Activated CD4-positive, alpha-beta memory T cell treated with anti-CD3 and anti-CD28 coated beads, Interleukin-2, amount 10 ng/mL, durations not matched to agents 7 days and 5 days (primary cell): ENCODE measurements at regions not wholly inside any gene's neighbourhood (a gene's known extent, or its start where the extent isn't known, plus 50 kb on each side); places are given as distances from the start of the nearest gene placed in this dataset.
"Not testable (repeated sequence)": the region's sequence is repeated elsewhere in the genome, so short reads cannot be mapped to it uniquely, and the experiment has no call there.

Experiments
- CTCF ChIA-PET: fragments of 350-600 bp; sonication (Branson Sonifier 250); formaldehyde crosslinking; loops from one replicate; lab custom pipeline; 2021; ENCODE audit warnings: antibody characterized with exemption, inconsistent platforms; lab: Charles Lee
- POLR2A ChIA-PET: fragments of 350-600 bp; sonication (Branson Sonifier 250); formaldehyde crosslinking; loops from one replicate; lab custom pipeline; 2021; ENCODE audit warnings: antibody characterized with exemption; lab: Charles Lee
- DNase-seq: peaks from one replicate; pipeline ENCODE4 v3.0.0-alpha.2; 2020
- H3K27ac Mint-ChIP-seq: one replicate; pipeline ENCODE4 v1.8.0; 2021; ENCODE audit warnings: mild to moderate bottlenecking, mixed read lengths
- H3K27me3 Mint-ChIP-seq: one replicate; pipeline ENCODE4 v1.8.0; 2021; ENCODE audit warnings: mixed read lengths
- H3K36me3 Mint-ChIP-seq: one replicate; pipeline ENCODE4 v1.8.0; 2021; ENCODE audit warnings: low read depth, mixed read lengths
- H3K4me1 Mint-ChIP-seq: one replicate; pipeline ENCODE4 v1.8.0; 2021; ENCODE audit warnings: mixed read lengths
- H3K4me3 Mint-ChIP-seq: one replicate; pipeline ENCODE4 v1.8.0; 2021; ENCODE audit warnings: mild to moderate bottlenecking, mixed read lengths
- H3K9me3 Mint-ChIP-seq: one replicate; pipeline ENCODE4 v1.8.0; 2021; ENCODE audit warnings: mixed read lengths

GRCh38 chrX:45623266-45623665 is 422.6 kb upstream of the DIPK2B start:
- peaks cover 2% of the 10 kb centered on the region for H3K9me3 Mint-ChIP-seq
- no peaks in the 10 kb centered on the region for H3K27me3 Mint-ChIP-seq
- POLR2A ChIA-PET, result no interaction called here
- H3K36me3 Mint-ChIP-seq, result peaks cover 5% of the 10 kb centered on the region
- peaks cover 18% of the 10 kb centered on the region for H3K4me1 Mint-ChIP-seq
- no peak overlapping the region for H3K4me3 Mint-ChIP-seq
- CTCF ChIA-PET, result no interaction called here
- no peak overlapping the region for H3K27ac Mint-ChIP-seq
- DNase-seq, result no peak

GRCh38 chrX:45622538-45622937 is 421.9 kb upstream of the DIPK2B start:
- DNase-seq, result no peak
- no peak overlapping the region for H3K27ac Mint-ChIP-seq
- H3K4me1 Mint-ChIP-seq, result peaks cover 18% of the 10 kb centered on the region
- H3K27me3 Mint-ChIP-seq, result no peaks in the 10 kb centered on the region
- CTCF ChIA-PET, result no interaction called here
- H3K9me3 Mint-ChIP-seq, result peaks cover 4% of the 10 kb centered on the region
- H3K4me3 Mint-ChIP-seq, result no peak overlapping the region
- peaks cover 5% of the 10 kb centered on the region for H3K36me3 Mint-ChIP-seq
- POLR2A ChIA-PET, result no interaction called here

- Mint-ChIP-seq H3K27me3 (no peaks in the 10 kb centered on the region), H3K9me3 (peaks cover 4% of the 10 kb centered on the region), H3K4me3 (no peak overlapping the region), H3K36me3 (peaks cover 5% of the 10 kb centered on the region), H3K27ac (no peak overlapping the region), H3K4me1 (peaks cover 18% of the 10 kb centered on the region)
- ChIA-PET CTCF (no interaction called here), POLR2A (interaction anchor here (0.7 kb wide), 1 partner anchor 88 kb away, joined by 4 read pairs; no protein-coding TSS in a partner anchor)
- DNase-seq, result no peak
Measured at GRCh38 chrX:45622042-45622423, 421.4 kb upstream of the DIPK2B start.

- ChIA-PET CTCF (no interaction called here), POLR2A (interaction anchor here (0.7 kb wide), 1 partner anchor 89 kb away, joined by 4 read pairs; no protein-coding TSS in a partner anchor)
- Mint-ChIP-seq H3K9me3 (peaks cover 4% of the 10 kb centered on the region), H3K27ac (no peak overlapping the region), H3K36me3 (peaks cover 5% of the 10 kb centered on the region), H3K27me3 (no peaks in the 10 kb centered on the region), H3K4me1 (peaks cover 18% of the 10 kb centered on the region), H3K4me3 (no peak overlapping the region)
- no peak for DNase-seq
Measured at GRCh38 chrX:45621376-45622041, 420.8 kb upstream of the DIPK2B start.

GRCh38 chrX:45619290-45619689 is 418.6 kb upstream of the DIPK2B start:
- peaks cover 4% of the 10 kb centered on the region for H3K36me3 Mint-ChIP-seq
- DNase-seq, result no peak
- CTCF ChIA-PET, result no interaction called here
- peaks cover 2% of the 10 kb centered on the region for H3K9me3 Mint-ChIP-seq
- POLR2A ChIA-PET, result no interaction called here
- no peaks in the 10 kb centered on the region for H3K27me3 Mint-ChIP-seq
- no peak overlapping the region for H3K4me3 Mint-ChIP-seq
- H3K27ac Mint-ChIP-seq, result no peak overlapping the region
- peaks cover 18% of the 10 kb centered on the region for H3K4me1 Mint-ChIP-seq

- DNase-seq, CTCF ChIA-PET, H3K4me3 Mint-ChIP-seq, H3K4me1 Mint-ChIP-seq, POLR2A ChIA-PET, H3K27ac Mint-ChIP-seq, H3K27me3 Mint-ChIP-seq, H3K9me3 Mint-ChIP-seq, H3K36me3 Mint-ChIP-seq: not testable (repeated sequence)
Measured at GRCh38 chrX:45615591-45615990, 414.9 kb upstream of the DIPK2B start.

GRCh38 chrX:45614853-45615252 is 414.2 kb upstream of the DIPK2B start:
- Mint-ChIP-seq H3K9me3 (peaks cover 9% of the 10 kb centered on the region), H3K27me3 (no peaks in the 10 kb centered on the region), H3K36me3 (peaks cover 6% of the 10 kb centered on the region), H3K27ac (no peak overlapping the region), H3K4me3 (no peak overlapping the region), H3K4me1 (no peaks in the 10 kb centered on the region)
- no peak for DNase-seq
- ChIA-PET CTCF (no interaction called here), POLR2A (no interaction called here)

- POLR2A ChIA-PET, result no interaction called here
- no peaks in the 10 kb centered on the region for H3K4me1 Mint-ChIP-seq
- DNase-seq, result no peak
- H3K4me3 Mint-ChIP-seq, result no peak overlapping the region
- H3K27ac Mint-ChIP-seq, result no peak overlapping the region
- H3K9me3 Mint-ChIP-seq, result peaks cover 2% of the 10 kb centered on the region
- H3K27me3 Mint-ChIP-seq, result no peaks in the 10 kb centered on the region
- H3K36me3 Mint-ChIP-seq, result no peaks in the 10 kb centered on the region
- CTCF ChIA-PET, result no interaction called here
Measured at GRCh38 chrX:45602151-45602550, 401.5 kb upstream of the DIPK2B start.

GRCh38 chrX:45601052-45601451 is 400.4 kb upstream of the DIPK2B start:
- ChIA-PET POLR2A (no interaction called here), CTCF (no interaction called here)
- H3K36me3 Mint-ChIP-seq, result no peaks in the 10 kb centered on the region
- H3K27me3 Mint-ChIP-seq, result no peaks in the 10 kb centered on the region
- no peaks in the 10 kb centered on the region for H3K4me1 Mint-ChIP-seq
- no peak overlapping the region for H3K27ac Mint-ChIP-seq
- no peak for DNase-seq
- no peak overlapping the region for H3K4me3 Mint-ChIP-seq
- peaks cover 2% of the 10 kb centered on the region for H3K9me3 Mint-ChIP-seq

GRCh38 chrX:45598861-45599260 is 398.2 kb upstream of the DIPK2B start:
- DNase-seq, result no peak
- no peak overlapping the region for H3K27ac Mint-ChIP-seq
- ChIA-PET POLR2A (no interaction called here), CTCF (no interaction called here)
- no peaks in the 10 kb centered on the region for H3K36me3 Mint-ChIP-seq
- H3K4me3 Mint-ChIP-seq, result no peak overlapping the region
- H3K4me1 Mint-ChIP-seq, result no peaks in the 10 kb centered on the region
- H3K9me3 Mint-ChIP-seq, result no peaks in the 10 kb centered on the region
- H3K27me3 Mint-ChIP-seq, result no peaks in the 10 kb centered on the region

- ChIA-PET POLR2A (no interaction called here), CTCF (no interaction called here)
- no peak overlapping the region for H3K4me3 Mint-ChIP-seq
- no peak for DNase-seq
- no peak overlapping the region for H3K27ac Mint-ChIP-seq
- no peaks in the 10 kb centered on the region for H3K4me1 Mint-ChIP-seq
- no peaks in the 10 kb centered on the region for H3K27me3 Mint-ChIP-seq
- H3K9me3 Mint-ChIP-seq, result no peaks in the 10 kb centered on the region
- no peaks in the 10 kb centered on the region for H3K36me3 Mint-ChIP-seq
Measured at GRCh38 chrX:45596188-45596808, 395.6 kb upstream of the DIPK2B start.

GRCh38 chrX:45592101-45592500 is 391.4 kb upstream of the DIPK2B start:
- Mint-ChIP-seq H3K4me3 (no peak overlapping the region), H3K9me3 (no peaks in the 10 kb centered on the region), H3K27me3 (no peaks in the 10 kb centered on the region), H3K27ac (no peak overlapping the region), H3K4me1 (no peaks in the 10 kb centered on the region), H3K36me3 (no peaks in the 10 kb centered on the region)
- ChIA-PET POLR2A (no interaction called here), CTCF (no interaction called here)
- DNase-seq, result no peak

- POLR2A ChIA-PET, result no interaction called here
- DNase-seq, result no peak
Measured at GRCh38 chrX:45591650-45592049, 391.0 kb upstream of the DIPK2B start.

GRCh38 chrX:45584717-45585116 is 384.0 kb upstream of the DIPK2B start:
- Mint-ChIP-seq H3K36me3 (peaks cover 10% of the 10 kb centered on the region), H3K9me3 (peaks cover 6% of the 10 kb centered on the region), H3K27me3 (peaks cover 3% of the 10 kb centered on the region), H3K4me1 (no peaks in the 10 kb centered on the region), H3K4me3 (no peak overlapping the region), H3K27ac (no peak overlapping the region)
- DNase-seq, result no peak
- CTCF ChIA-PET, result interaction anchor here (0.7 kb wide), 1 partner anchor 456 kb away, joined by 3 read pairs; no protein-coding TSS in a partner anchor
- POLR2A ChIA-PET, result no interaction called here

More at GRCh38 chrX:45591650-45592049, 391.0 kb upstream of the DIPK2B start:
- Mint-ChIP-seq H3K4me3 (no peak overlapping the region), H3K4me1 (no peaks in the 10 kb centered on the region), H3K9me3 (no peaks in the 10 kb centered on the region), H3K27me3 (peaks cover 3% of the 10 kb centered on the region), H3K36me3 (no peaks in the 10 kb centered on the region), H3K27ac (no peak overlapping the region)
- CTCF ChIA-PET, result no interaction called here
